ENCODE measurements at regions not wholly inside any gene's neighbourhood (a gene's known extent, or its start where the extent isn't known, plus 50 kb on each side); places are given as distances from the start of the nearest gene placed in this dataset.

GRCh38 chr15:59792359-59792758 is 103.2 kb upstream of the BNIP2 start:
- Mint-ChIP-seq H3K9me3 (ENCODE audit: insufficient read depth) (no peaks in the 10 kb centered on the region), H3K4me3 (no peak overlapping the region), H3K27me3 (peaks cover 41% of the 10 kb centered on the region), H3K27ac (no peak overlapping the region), H3K4me1 (no peaks in the 10 kb centered on the region)
- intact Hi-C loops (cut with micrococcal nuclease): no loop called here
- Histone ChIP-seq H3K4me3 (ENCODE audit: control extremely low read depth in 1 of 5, extremely low read depth in 1 of 5, insufficient read depth in 1 of 5, low read depth in 2 of 5, low read length in 4 of 5) (no peak overlapping the region), H3K9ac (ENCODE audit: low read length) (no peak overlapping the region), H3K4me2 (replicated peaks; ENCODE audit: low read depth, low read length, poor library complexity, severe bottlenecking) (no peak overlapping the region), H3K4me1 (ENCODE audit: control insufficient read depth in 2 of 2, insufficient read depth in 2 of 2, low read length in 2 of 2) (no peaks in the 10 kb centered on the region), H2AFZ (ENCODE audit: insufficient read depth, low read depth, low read length, poor library complexity, severe bottlenecking) (no peak overlapping the region), H3K36me3 (replicated peaks in 1 of 2; ENCODE audit: control extremely low read depth in 1 of 2, control insufficient read depth in 1 of 2, extremely low read depth in 1 of 2, insufficient read depth in 2 of 2, low read length in 1 of 2) (no peaks in the 10 kb centered on the region), H4K20me1 (ENCODE audit: control insufficient read depth, insufficient read depth, low read length, poor library complexity, severe bottlenecking) (no peaks in the 10 kb centered on the region), H3K79me2 (ENCODE audit: control insufficient read depth, insufficient read depth, low read length) (no peaks in the 10 kb centered on the region), H3K9me3 (ENCODE audit: control extremely low read depth in 1 of 3, control insufficient read depth in 2 of 3, insufficient read depth in 1 of 3, low read length in 2 of 3) (peaks cover 0 to 5% (median 0%) of the 10 kb centered on the region in 3 donors), H3K27me3 (replicated peaks in 1 of 4; ENCODE audit: control extremely low read depth in 1 of 4, control insufficient read depth in 3 of 4, insufficient read depth in 4 of 4, low read length in 3 of 4) (peaks cover 0 to 12% (median 2%) of the 10 kb centered on the region in 4 experiments), H3K27ac (ENCODE audit: low read length in 2 of 2) (no peak overlapping the region)
- ATAC-seq (ENCODE audit: low read depth) (no peak), DNase-seq (no peak)
- ChIA-PET POLR2A (no interaction called here), CTCF (no interaction called here)
- TF ChIP-seq CTCF (IDR thresholded peaks at IDR 0.05) (no peak), EZH2 (IDR thresholded peaks at IDR 0.05; ENCODE audit: borderline replicate concordance, insufficient read depth, low read depth, low read length, poor library complexity, severe bottlenecking) (no peak)
- WGBS (ENCODE audit: insufficient coverage): 89% methylated on average over 13 of the region's 13 CpGs

- Mint-ChIP-seq H3K4me3 (no peak overlapping the region), H3K4me1 (no peaks in the 10 kb centered on the region), H3K27me3 (peaks cover 41% of the 10 kb centered on the region), H3K27ac (no peak overlapping the region), H3K9me3 (ENCODE audit: insufficient read depth) (no peaks in the 10 kb centered on the region)
- ChIA-PET POLR2A (no interaction called here), CTCF (no interaction called here)
- Histone ChIP-seq H3K9me3 (ENCODE audit: control extremely low read depth in 1 of 3, control insufficient read depth in 2 of 3, insufficient read depth in 1 of 3, low read length in 2 of 3) (peaks cover 0 to 5% (median 0%) of the 10 kb centered on the region in 3 donors), H3K27me3 (replicated peaks in 1 of 4; ENCODE audit: control extremely low read depth in 1 of 4, control insufficient read depth in 3 of 4, insufficient read depth in 4 of 4, low read length in 3 of 4) (peaks cover 0 to 12% (median 2%) of the 10 kb centered on the region in 4 experiments), H3K36me3 (replicated peaks in 1 of 2; ENCODE audit: control extremely low read depth in 1 of 2, control insufficient read depth in 1 of 2, extremely low read depth in 1 of 2, insufficient read depth in 2 of 2, low read length in 1 of 2) (no peaks in the 10 kb centered on the region), H3K79me2 (ENCODE audit: control insufficient read depth, insufficient read depth, low read length) (no peaks in the 10 kb centered on the region), H2AFZ (ENCODE audit: insufficient read depth, low read depth, low read length, poor library complexity, severe bottlenecking) (no peak overlapping the region), H3K4me1 (ENCODE audit: control insufficient read depth in 2 of 2, insufficient read depth in 2 of 2, low read length in 2 of 2) (no peaks in the 10 kb centered on the region), H3K4me3 (ENCODE audit: control extremely low read depth in 1 of 5, extremely low read depth in 1 of 5, insufficient read depth in 1 of 5, low read depth in 2 of 5, low read length in 4 of 5) (no peak overlapping the region), H3K9ac (ENCODE audit: low read length) (no peak overlapping the region), H3K27ac (ENCODE audit: low read length in 2 of 2) (no peak overlapping the region), H3K4me2 (replicated peaks; ENCODE audit: low read depth, low read length, poor library complexity, severe bottlenecking) (no peak overlapping the region), H4K20me1 (ENCODE audit: control insufficient read depth, insufficient read depth, low read length, poor library complexity, severe bottlenecking) (no peaks in the 10 kb centered on the region)
- no peak for TF ChIP-seq CTCF (IDR thresholded peaks at IDR 0.05)
- no peak for TF ChIP-seq EZH2 (IDR thresholded peaks at IDR 0.05; ENCODE audit: borderline replicate concordance, insufficient read depth, low read depth, low read length, poor library complexity, severe bottlenecking)
- 74% methylated on average over 3 of the region's 3 CpGs for WGBS (ENCODE audit: insufficient coverage)
- DNase-seq (no peak), ATAC-seq (ENCODE audit: low read depth) (no peak)
- intact Hi-C loops (cut with micrococcal nuclease): no loop called here
These were observed 102.6 kb upstream of the BNIP2 start for GRCh38 chr15:59791755-59792154.
